NCI-H524 (cell line): ENCODE measurements at regions not wholly inside any gene's neighbourhood (a gene's known extent, or its start where the extent isn't known, plus 50 kb on each side); places are given as distances from the start of the nearest gene placed in this dataset.

ENCODE experiments used
- DNase-seq, 2 experiments: peaks; one replicate each; lab custom pipeline; 2025; lab: John Stamatoyannopoulos, UW

DNA sequence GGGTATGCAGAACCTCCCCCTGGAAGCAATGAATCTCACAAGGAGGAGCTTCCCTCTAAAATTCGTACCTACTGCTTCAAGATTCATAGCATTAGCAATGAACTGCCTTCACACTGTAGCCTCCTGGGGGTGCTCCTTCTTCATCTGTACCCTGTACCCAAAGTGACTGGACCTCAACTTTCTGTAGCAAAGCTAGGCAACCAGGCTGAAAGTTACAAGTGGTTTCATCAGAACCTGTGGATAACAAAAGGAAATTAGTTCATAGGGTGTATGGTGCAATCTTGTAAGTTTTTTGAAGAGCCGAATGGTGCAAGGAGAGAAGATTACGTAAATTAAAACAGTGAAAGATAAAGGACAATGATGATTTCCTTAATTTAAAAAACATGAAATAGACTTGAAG is 1541.7 kb upstream of the FLRT2 start:
- no peak for DNase-seq

DNA sequence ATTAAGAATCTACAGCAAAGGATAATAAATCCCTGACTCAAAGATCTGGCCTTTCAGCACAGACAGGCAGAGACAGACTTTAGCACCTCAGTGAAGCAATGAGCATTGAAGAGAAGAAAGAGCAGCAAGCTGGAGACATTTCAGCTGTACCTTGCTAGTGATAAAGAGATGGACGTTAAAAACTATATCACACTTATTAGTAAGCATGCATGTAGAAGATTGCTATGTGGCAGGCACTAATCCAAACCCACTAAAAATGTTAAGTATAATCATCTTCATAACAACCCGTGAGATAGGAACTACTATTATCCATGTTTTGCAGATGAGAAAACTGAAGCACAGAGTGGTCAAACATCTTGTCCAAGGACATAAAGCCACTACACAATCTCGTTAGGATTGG is 1538.3 kb upstream of the FLRT2 start:
- no peak for DNase-seq

DNA sequence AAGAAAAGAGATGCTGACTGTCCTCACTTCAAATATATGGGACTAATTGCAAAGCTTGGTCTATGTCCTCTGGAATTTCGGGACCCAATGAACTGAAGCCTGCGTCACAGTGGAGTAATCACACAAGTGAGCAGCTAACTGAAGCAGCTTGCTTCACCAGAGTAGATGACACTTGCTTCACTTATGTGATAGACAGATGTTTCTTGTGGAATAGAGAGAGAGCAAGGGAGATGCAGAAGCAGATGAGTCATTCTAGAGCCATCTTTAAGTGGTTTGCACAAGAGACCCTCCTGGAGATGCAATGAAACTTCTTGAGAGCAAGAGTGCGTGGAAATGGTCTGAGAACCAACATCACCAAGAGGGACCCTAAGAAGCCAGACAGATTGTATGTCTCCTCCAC is 1537.1 kb upstream of the FLRT2 start:
- no peak for DNase-seq

DNA sequence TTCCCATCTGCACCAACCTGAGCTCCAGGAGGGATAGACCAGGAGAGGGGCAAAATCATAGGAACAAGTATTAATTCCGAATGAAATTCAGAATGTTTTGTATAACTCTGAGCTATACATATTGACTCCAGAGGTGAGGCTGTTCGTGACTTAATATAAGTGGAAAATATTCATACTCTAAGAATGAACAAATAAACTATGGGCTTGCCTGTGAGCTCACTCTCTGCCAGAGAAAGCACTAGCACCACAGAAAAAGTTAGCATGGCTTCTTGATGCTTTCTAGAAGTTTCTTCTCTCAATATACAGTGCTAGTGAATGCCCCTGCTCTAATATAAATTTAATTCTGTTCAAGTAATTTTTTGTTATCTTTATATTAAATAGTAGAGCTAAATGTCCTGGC is 1536.4 kb upstream of the FLRT2 start:
- no peak for DNase-seq

DNA sequence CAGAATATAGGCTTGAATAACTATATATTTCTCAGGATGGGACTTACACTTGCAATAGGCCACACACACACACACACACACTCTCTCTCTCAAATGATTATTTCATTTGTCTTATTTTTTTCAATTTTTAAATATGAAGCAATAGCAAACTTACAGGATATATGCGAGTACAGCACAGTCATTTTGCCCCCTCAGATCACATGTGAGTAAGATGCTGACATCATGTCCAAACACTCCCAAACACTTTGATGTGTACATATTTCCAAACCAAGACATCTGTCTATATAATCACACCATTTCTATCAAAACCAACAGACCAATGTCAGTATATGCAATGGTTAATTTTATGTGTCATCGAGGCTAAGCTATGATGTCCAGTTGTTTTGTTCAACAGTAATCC is 1535.9 kb upstream of the FLRT2 start:
- no peak for DNase-seq

DNA sequence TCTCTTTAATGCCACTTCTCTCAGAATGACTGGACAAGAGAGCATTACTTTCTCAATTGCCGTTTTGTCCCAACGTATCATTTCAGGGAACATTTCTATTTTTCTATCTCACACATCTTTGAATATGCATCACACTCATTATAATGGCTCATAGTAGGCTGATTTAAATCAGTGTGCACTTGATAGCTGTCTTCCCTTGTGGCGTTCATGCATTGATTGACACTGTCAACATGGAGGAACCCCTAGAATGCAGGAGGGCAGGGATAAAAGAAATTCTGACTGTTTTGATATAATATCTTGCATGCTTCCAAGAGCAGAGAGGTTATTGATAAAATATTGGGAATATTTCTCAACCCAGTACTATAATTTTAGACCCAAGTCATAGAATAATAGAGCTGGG is 1528.9 kb upstream of the FLRT2 start:
- no peak for DNase-seq

DNA sequence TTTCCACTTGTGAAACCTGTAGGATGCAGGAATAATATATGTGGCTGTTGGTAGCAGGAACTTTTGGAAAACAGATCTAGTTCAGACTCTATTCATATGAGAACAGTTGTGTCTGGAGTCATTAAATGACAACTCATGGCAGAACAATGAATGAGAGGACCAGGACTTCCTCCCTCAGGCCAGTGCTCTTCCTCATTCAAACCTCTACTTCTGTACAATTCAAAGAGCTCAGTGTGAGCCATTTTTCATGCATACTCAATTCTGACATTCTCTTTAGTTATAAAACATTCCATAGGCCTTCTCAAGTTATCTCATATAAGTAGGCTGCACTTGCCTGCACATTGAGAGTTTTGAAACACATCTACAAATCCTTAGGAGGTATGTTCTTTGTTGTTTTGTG is 1526.6 kb upstream of the FLRT2 start:
- DNase-seq: no peak

DNA sequence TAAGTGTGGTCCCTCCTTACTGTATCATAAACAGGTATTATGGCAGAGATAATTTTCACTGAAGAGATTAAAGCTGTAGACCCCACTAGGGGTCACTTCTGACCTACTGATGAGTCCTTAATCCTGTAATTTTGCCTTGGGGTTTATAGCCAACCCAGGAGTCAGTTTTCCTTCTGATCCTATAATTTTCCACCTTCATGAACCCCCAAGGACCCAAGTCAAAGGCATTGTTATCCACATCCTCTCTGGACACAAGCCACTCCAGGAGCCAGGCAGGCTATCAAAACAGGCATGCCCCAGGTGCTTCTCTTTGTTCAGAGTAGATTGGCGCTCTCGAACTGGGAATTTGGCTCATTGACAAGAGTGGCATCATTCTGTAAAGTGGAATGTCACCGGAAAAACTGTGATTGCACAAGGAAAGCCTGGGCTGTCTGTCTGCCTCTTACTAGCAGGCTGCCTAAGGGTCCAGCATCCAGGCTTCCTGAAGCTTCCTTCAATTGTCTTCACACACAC is 1523.2 kb upstream of the FLRT2 start:
- DNase-seq: peak; percentile 59 to 70

DNA sequence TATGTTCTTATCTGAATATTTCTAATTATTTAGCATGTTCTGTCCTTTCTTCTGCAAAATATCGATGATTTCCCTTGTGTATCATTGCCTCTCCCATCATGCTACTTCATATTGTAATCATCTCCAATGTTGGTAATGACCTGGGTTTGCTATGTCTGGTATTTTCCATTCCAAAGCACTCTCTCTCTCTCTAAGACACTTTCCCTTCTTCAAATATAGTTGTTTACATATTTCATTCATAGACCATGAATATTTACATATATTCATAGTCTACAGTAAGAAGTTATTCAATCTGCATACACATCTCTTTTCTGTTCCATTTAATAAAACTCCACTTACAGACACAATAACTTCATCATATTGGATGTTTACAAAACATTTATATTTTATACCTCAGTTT is 1516.5 kb upstream of the FLRT2 start:
- DNase-seq: no peak

DNA sequence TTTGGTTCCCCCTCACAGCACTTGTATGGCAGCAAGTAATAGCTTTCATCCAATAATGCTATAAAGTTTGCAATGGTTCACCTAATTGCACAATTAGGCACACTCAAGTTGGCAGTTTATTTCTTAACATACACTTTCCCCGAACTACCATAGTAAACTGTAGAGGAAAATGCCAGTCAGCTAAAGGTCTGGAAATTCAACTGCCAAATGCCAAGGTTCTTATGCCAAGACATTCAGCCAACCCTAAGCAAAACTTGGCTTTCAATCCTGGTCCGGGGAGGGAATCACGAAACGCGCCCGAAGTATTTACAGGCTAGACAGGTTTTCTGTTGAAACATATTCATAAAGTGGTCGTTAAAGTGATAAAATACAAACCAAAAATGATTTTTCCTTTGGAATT is 1512.4 kb upstream of the FLRT2 start:
- no peak for DNase-seq

DNA sequence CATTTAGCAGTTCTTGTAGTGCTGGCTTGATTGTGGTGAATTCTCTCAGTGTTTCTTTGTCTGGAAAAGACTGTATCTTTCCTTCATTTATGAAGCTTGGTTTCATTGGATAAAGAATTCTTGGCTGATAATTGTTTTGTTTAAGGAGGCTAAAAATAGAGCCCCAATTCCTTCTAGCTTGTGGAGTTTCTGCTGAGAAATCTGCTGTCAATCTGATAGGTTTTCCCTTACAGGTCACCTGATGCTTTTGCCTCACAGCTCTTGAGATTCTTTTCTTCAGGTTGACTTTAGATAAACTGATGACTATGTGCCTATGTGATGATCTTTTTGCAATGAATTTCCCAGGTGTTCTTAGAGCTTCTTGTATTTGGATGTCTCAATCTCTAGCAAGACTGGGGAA is 1508.5 kb upstream of the FLRT2 start:
- DNase-seq: no peak

DNA sequence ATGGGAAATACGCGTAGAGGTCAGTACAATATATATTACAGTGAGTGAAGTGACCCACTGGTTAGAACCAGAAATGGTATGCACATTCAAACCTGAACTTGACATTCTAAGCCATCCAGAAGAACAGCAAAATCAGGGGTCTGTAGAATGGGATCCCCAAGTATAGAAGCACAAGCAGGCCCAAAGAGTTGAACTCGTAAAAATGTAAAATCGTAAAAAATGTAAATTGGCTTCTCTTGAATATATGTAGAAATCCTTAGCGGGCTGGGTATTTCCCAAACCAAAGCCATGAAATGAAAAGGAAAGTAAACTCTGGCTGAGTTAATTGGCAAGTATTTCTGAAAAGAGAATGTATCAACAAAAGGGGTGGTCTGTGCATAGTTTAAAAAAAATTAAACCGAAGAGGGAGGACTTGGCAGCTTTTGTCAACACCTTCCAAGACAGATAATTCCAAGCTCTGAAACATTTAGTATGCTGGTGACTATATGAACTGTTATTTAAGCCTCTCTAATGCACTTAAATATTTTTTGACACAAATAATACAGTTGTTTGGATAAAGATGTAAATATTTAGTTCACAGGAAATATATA is 1505.6 kb upstream of the FLRT2 start:
- DNase-seq: no peak

DNA sequence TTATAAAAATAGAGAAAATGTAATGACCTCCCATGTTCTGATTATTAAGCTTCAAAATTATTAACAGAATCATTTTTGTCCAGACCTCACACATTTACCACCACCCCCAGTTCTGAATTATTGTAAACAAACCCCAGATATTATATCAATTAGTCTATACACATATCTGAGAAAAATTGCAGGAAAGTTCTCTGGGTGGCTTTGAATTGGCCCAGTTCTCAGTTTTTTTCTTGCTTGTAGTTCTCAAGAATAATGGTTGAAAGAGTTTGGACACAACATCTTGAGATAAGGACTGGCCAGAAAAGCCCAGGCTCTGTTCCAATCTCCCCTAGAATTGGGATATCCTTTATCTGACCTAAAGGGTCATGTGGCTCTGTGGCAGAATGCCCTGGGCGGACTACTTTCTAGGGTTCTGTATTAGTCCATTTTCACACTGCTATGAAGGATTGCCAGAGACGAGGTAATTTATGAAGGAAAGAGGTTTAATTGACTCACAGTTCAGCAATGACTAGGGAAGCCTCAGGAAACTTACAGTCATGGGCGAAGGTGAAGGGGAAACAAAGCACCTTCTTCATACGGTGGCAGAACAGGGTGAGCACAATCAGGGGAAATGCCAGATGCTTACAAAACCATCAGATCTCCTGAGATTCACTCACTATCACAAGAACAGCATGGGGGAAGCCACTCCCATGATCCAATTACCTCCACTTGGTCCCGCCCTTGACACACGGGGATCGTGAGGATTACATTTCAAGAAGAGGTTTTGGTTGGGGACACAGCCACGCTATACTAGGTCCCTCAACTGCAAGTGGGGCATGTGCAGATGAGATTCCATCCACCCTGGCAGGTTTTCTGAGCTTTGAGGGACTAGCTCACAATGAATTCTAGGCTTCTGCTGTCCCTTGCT is 1504.6 kb upstream of the FLRT2 start:
- peak in 1 of 2 experiments; percentile 30 for DNase-seq

DNA sequence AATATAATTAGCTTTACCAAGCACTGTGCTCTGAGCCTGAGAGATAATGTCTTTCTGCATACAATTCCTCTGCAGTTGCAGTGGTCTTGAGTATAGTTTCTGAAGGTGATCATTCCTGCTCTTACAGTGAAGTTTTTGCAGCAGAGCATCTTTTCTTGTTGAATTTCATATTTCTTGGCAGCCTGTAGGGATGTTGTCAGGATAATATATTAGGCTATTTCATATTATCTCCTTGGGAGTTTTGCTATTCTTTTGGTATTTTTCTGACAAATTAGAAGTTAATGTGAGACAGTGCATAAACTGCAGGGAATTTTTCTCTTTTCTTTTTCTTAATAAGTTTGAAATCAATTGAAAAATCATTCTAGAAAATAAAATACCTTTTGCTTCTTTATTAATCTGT is 1502.6 kb upstream of the FLRT2 start:
- DNase-seq: no peak

DNA sequence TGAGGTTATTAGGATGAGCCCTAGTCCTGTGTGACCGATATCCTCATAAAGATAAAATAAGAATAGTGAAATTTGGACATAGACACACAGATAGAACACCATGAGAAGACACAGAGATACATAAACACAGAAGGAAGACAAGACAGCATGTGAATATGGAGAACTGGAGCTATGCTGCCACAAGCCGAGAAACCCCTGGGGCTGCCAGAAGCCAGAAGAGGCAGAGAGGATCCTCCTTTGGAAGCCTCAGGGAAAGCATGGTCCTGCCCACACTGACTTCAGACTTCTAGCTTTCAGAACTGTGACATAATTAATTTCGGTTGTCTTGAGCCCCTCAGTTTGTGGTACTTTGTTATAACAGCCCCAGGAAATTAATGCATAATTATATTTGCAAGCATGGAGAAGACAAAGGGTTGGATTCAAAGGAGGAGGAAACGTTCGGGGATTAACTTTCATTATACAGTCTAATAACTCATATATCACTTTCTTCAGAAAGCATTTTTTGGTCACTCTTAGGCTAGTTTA is 1501.8 kb upstream of the FLRT2 start:
- DNase-seq: no peak

DNA sequence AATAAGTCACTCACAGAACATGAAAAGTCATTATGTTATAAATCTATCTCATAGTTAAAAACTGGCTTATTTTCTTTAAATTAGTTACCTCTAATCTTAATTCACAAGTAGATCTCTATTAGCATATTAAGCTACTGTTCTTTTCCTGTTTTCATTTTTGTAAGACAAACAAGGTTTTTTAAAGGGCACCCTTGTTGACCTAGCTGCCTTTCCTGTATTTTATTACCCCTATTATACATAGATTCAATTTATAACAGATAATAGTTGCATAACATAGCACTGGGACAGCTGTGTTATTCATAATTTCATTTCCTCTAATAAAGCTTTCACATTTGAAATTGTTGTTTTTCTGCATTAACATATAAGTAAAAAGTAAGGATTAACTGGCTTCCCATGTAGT is 1500.7 kb upstream of the FLRT2 start:
- no peak for DNase-seq

DNA sequence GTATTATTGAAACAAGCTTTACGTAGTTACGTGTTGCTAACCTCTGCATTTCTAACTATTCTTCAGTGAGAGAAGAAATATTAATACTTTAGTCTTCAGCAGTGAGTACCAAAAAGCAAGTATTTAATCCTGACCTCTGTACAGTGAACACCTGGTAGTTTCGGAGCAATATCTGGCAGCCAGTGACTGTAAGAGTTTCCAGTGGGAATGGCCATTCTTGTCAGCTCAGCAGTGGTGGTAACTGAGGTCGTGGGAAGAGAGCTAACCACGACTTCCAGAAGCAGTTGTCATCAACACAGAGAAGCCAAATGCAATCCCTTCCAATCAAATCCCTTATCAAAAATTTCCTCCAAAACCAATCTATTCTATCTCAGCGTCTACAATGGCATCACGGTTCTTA is 1500.2 kb upstream of the FLRT2 start:
- no peak for DNase-seq

DNA sequence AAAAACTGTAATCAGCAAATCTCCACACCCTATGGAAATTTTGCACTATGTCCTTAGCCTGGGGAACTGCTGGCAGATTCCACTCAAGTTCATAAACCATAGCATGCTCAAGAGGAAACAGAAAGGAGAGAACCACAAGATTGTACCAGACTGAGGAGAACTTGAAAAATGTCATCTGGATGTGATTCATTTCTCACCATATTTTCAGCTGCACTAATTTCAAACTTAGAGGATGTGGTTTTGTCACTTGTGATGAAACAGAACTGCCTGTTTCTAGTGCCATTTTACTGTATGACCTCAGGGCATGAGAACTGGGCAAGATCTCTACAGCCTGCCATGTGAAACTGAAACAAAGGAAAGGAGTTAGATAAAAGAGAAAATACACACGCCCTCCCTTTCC is 1493.1 kb upstream of the FLRT2 start:
- DNase-seq: no peak

DNA sequence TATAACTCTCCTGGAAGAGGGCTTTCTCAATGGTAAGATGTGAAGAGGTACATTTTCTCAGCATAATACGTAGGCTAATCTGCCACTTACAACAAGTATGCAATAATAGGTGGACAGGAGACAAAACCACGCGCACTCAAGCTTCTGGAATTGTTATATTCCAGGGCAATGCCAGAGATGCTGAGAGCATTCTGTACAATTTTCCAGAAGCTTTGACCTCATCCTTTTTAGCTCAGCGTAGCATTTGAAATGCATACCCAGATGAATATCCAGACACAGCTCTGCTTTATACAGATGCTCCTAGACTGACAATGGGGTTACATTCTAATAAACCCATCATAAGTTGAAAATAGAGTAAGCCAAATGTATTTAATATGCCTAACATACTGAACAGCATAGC is 1492.4 kb upstream of the FLRT2 start:
- DNase-seq: no peak

DNA sequence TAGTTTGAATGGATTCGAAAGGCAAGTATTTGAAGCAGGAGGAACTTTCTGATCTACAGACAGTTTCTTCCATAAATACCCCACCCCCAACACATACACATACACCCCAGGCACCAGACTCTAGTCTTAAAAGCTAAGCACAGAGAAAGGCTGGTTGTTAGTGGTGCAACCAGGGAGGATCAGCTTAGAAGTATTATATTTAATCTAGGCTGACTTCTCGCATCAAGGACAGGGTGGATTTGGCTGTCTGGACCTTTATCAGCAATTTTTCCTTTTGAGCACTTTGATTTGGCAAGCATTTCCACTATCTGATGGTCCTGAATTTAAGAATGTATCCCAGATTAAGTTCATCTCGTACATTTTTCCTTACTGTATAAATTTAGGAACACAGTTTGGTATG is 1489.8 kb upstream of the FLRT2 start:
- DNase-seq: no peak

DNA sequence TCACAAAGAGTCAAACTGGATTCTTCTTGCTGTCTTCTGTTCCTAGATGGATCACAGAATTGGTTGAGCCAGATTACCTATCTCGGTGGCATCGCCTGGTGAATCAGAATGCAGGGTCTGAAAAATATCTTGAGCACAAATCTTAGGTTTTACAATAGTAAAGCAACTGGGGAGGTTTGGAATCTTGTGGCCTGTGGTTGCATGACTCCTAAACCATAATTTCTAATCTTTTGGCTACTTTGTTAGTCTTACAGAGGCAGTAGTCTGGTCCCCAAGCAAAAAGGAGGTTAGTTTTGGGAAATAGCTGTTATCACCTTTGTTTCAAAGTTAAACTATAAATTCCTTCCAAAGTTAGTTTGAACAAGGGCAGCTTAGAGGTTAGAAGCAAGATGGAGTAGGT is 1488.5 kb upstream of the FLRT2 start:
- no peak for DNase-seq

DNA sequence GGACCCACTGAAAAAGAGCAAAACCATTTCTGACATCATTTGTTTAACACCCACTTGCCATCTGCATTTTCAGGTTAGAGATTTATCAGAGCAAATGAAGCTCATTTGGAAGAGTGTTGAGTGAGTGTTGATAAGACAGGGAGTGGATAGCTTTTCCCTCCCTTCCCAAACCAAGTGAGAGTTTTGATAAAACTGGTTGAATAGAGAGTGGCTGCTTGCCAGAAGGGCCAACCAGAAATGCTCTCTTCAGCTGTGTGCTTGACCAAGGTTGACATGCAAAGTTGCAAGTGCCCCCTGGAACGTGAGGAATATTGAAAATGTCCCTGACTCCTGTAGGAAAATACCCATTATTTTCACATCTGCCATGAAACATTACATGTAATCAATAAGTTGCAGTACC is 1487.0 kb upstream of the FLRT2 start:
- no peak for DNase-seq
